ENCODE measurements at regions not wholly inside any gene's neighbourhood (a gene's known extent, or its start where the extent isn't known, plus 50 kb on each side); places are given as distances from the start of the nearest gene placed in this dataset.

GRCh38 chr5:110918683-110919082 is 152.8 kb upstream of the TSLP start:
- no peak overlapping the region for H3K27ac Mint-ChIP-seq
- H3K4me1 Mint-ChIP-seq (ENCODE audit: low read depth) = no peaks in the 10 kb centered on the region
- no peaks in the 10 kb centered on the region for H3K36me3 Mint-ChIP-seq (ENCODE audit: low read depth)
- no peak for DNase-seq
- H3K27me3 Mint-ChIP-seq = peaks cover 7% of the 10 kb centered on the region
- H3K4me3 Mint-ChIP-seq = no peak overlapping the region
- no peaks in the 10 kb centered on the region for H3K9me3 Mint-ChIP-seq

- H3K36me3 Mint-ChIP-seq (ENCODE audit: low read depth) = no peaks in the 10 kb centered on the region
- H3K27ac Mint-ChIP-seq = no peak overlapping the region
- no peak for DNase-seq
- no peaks in the 10 kb centered on the region for H3K9me3 Mint-ChIP-seq
- no peaks in the 10 kb centered on the region for H3K4me1 Mint-ChIP-seq (ENCODE audit: low read depth)
- peaks cover 4% of the 10 kb centered on the region for H3K27me3 Mint-ChIP-seq
- no peak overlapping the region for H3K4me3 Mint-ChIP-seq
Observed at GRCh38 chr5:110923971-110924370, 147.5 kb upstream of the TSLP start.

DNA sequence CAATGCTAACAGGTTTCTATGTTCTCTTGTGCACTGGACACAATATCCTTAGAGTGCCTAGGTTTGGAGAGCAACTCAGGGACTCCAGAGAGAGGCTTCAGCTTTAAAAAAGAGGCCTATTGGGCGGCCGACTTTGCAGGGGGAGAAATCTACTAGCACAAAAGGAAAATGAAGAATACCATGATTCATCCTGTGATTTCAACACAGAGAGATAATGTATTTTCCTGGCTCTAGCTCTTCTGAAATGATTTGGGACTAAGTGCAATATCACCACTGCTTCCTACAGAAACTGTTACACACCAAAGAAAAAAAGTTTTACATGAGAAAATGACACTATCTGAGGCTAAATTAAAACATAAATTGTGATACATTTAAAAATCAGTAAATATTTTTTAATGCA is 146.1 kb upstream of the TSLP start:
- H3K4me1 Mint-ChIP-seq (ENCODE audit: low read depth) = no peaks in the 10 kb centered on the region
- H3K36me3 Mint-ChIP-seq (ENCODE audit: low read depth) = no peaks in the 10 kb centered on the region
- no peak overlapping the region for H3K27ac Mint-ChIP-seq
- DNase-seq = no peak
- no peak overlapping the region for H3K4me3 Mint-ChIP-seq
- peaks cover 4% of the 10 kb centered on the region for H3K27me3 Mint-ChIP-seq
- H3K9me3 Mint-ChIP-seq = no peaks in the 10 kb centered on the region

- Mint-ChIP-seq H3K36me3 (ENCODE audit: low read depth) (no peaks in the 10 kb centered on the region), H3K4me3 (no peak overlapping the region), H3K27me3 (peaks cover 4% of the 10 kb centered on the region), H3K4me1 (ENCODE audit: low read depth) (no peaks in the 10 kb centered on the region), H3K9me3 (no peaks in the 10 kb centered on the region), H3K27ac (no peak overlapping the region)
- DNase-seq = no peak
Observed at GRCh38 chr5:110925916-110926315, 145.6 kb upstream of the TSLP start.

- no peak overlapping the region for H3K4me3 Mint-ChIP-seq
- H3K27ac Mint-ChIP-seq = no peak overlapping the region
- no peaks in the 10 kb centered on the region for H3K36me3 Mint-ChIP-seq (ENCODE audit: low read depth)
- no peaks in the 10 kb centered on the region for H3K4me1 Mint-ChIP-seq (ENCODE audit: low read depth)
- H3K9me3 Mint-ChIP-seq = no peaks in the 10 kb centered on the region
- H3K27me3 Mint-ChIP-seq = peaks cover 19% of the 10 kb centered on the region
- DNase-seq = no peak
Observed at GRCh38 chr5:110932755-110933488, 138.6 kb upstream of the TSLP start.

- H3K4me1 Mint-ChIP-seq (ENCODE audit: low read depth) = no peaks in the 10 kb centered on the region
- H3K27ac Mint-ChIP-seq = no peak overlapping the region
- no peak overlapping the region for H3K4me3 Mint-ChIP-seq
- H3K9me3 Mint-ChIP-seq = no peaks in the 10 kb centered on the region
- no peaks in the 10 kb centered on the region for H3K36me3 Mint-ChIP-seq (ENCODE audit: low read depth)
- H3K27me3 Mint-ChIP-seq = peaks cover 5% of the 10 kb centered on the region
- no peak for DNase-seq
Observed at GRCh38 chr5:110940136-110940535, 131.4 kb upstream of the TSLP start.

GRCh38 chr5:110945874-110946436 is 125.6 kb upstream of the TSLP start:
- H3K4me1 Mint-ChIP-seq (ENCODE audit: low read depth) = no peaks in the 10 kb centered on the region
- H3K36me3 Mint-ChIP-seq (ENCODE audit: low read depth) = no peaks in the 10 kb centered on the region
- no peak overlapping the region for H3K27ac Mint-ChIP-seq
- H3K4me3 Mint-ChIP-seq = no peak overlapping the region
- H3K27me3 Mint-ChIP-seq = no peaks in the 10 kb centered on the region
- no peak for DNase-seq
- H3K9me3 Mint-ChIP-seq = no peaks in the 10 kb centered on the region

DNA sequence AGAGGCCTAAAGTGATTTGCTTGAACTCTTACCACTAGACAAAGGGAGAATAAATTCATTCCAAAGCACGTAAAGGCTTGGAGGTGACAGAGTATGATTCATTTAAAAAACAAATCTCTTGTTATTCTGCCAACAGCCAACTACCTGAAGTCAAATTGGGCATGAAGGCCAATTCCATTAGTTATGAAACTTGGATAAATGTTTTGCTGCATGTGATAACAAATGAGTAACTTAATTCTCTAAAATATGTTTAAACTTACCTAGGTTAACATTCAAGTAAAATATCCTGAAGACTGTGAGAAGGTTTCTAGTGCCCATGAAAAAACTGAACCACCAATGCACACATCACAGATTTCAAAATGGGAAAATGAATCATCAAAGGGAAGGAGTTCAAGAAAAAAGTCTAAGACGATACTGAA is 120.1 kb upstream of the TSLP start:
- no peak overlapping the region for H3K4me3 Mint-ChIP-seq
- H3K27ac Mint-ChIP-seq = no peak overlapping the region
- no peaks in the 10 kb centered on the region for H3K4me1 Mint-ChIP-seq (ENCODE audit: low read depth)
- H3K9me3 Mint-ChIP-seq = no peaks in the 10 kb centered on the region
- H3K27me3 Mint-ChIP-seq = no peaks in the 10 kb centered on the region
- no peak for DNase-seq
- no peaks in the 10 kb centered on the region for H3K36me3 Mint-ChIP-seq (ENCODE audit: low read depth)

DNA sequence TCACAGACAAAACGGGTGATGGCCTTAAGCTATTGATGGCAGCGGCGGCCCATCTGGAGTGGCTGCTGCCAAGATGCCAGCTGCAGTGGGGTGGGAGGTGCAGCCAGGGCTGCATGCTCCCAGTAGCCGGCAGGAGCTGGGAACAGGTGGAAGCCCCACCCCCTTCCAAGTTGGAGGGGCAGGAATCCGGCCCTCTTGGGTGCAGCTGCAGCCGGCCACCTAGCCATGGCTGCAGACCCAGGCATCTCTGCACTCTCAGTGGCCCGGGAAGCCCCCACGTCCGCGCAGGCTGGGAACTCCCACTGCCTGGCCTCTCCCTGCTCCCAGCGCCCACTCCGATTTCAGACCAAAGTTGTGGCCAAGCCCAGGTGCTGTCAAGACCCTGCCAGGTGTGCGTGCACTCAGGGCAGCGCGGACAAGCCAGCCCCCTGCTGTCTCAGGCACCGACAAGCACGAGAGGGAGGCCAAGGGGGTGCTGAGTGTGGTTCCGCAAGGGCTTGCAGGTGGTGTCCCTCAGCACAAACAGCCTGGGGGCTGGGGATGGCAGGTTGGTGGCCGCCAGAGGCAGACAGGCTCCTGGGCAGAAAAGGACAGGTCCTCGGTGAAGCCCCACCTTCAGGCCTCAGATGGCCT is 115.1 kb upstream of the TSLP start:
- Mint-ChIP-seq H3K27ac (no peak overlapping the region), H3K27me3 (no peaks in the 10 kb centered on the region), H3K4me1 (ENCODE audit: low read depth) (no peaks in the 10 kb centered on the region), H3K36me3 (ENCODE audit: low read depth) (no peaks in the 10 kb centered on the region), H3K9me3 (peaks cover 4% of the 10 kb centered on the region), H3K4me3 (no peak overlapping the region)
- DNase-seq = no peak

- Mint-ChIP-seq H3K4me1 (ENCODE audit: low read depth) (no peaks in the 10 kb centered on the region), H3K4me3 (no peak overlapping the region)
Observed at GRCh38 chr5:110956913-110957813, 114.3 kb upstream of the TSLP start.

DNA sequence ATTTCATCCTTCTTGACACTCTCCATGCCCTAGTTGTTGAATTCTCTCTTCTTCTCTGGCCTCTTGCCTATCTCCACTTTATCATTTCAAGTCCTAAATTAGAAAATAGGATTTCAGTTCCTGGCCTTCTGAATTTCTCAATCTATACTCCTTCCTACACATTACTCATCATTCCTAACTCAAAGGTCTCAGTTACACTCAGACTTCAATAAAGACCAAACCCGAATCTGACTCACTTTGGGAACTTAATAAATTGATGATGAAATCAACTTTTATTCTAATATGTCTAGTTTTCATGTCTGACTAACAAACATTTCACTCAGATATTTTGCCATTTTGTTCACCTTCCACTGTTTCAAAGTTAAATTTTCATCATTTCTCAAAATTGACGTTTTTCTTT is 113.6 kb upstream of the TSLP start:
- Mint-ChIP-seq H3K27ac (no peak overlapping the region), H3K9me3 (peaks cover 4% of the 10 kb centered on the region), H3K36me3 (ENCODE audit: low read depth) (no peaks in the 10 kb centered on the region), H3K4me1 (ENCODE audit: low read depth) (no peaks in the 10 kb centered on the region), H3K27me3 (no peaks in the 10 kb centered on the region), H3K4me3 (no peak overlapping the region)
- DNase-seq = no peak

More at GRCh38 chr5:110956913-110957813, 114.3 kb upstream of the TSLP start:
- no peak for DNase-seq
- H3K27ac Mint-ChIP-seq = no peak overlapping the region
- no peaks in the 10 kb centered on the region for H3K36me3 Mint-ChIP-seq (ENCODE audit: low read depth)
- no peaks in the 10 kb centered on the region for H3K27me3 Mint-ChIP-seq
- H3K9me3 Mint-ChIP-seq = peaks cover 4% of the 10 kb centered on the region

GRCh38 chr5:110963495-110963894 is 108.0 kb upstream of the TSLP start:
- H3K27me3 Mint-ChIP-seq = no peaks in the 10 kb centered on the region
- no peak overlapping the region for H3K4me3 Mint-ChIP-seq
- peaks cover 4% of the 10 kb centered on the region for H3K9me3 Mint-ChIP-seq
- H3K27ac Mint-ChIP-seq = no peak overlapping the region
- H3K36me3 Mint-ChIP-seq (ENCODE audit: low read depth) = no peaks in the 10 kb centered on the region
- DNase-seq = no peak
- H3K4me1 Mint-ChIP-seq (ENCODE audit: low read depth) = no peaks in the 10 kb centered on the region

GRCh38 chr5:110965773-110966581 is 105.5 kb upstream of the TSLP start:
- Mint-ChIP-seq H3K9me3 (peaks cover 1% of the 10 kb centered on the region), H3K27ac (no peak overlapping the region), H3K4me3 (no peak overlapping the region), H3K4me1 (ENCODE audit: low read depth) (no peaks in the 10 kb centered on the region), H3K36me3 (ENCODE audit: low read depth) (no peaks in the 10 kb centered on the region), H3K27me3 (no peaks in the 10 kb centered on the region)
- no peak for DNase-seq

Data from activated T-cell treated with anti-CD3 and anti-CD28 coated beads, Interleukin-2, amount 50 U/mL, for 24 hours (primary cell).